CD14-positive monocyte (primary cell): ENCODE measurements at regions not wholly inside any gene's neighbourhood (a gene's known extent, or its start where the extent isn't known, plus 50 kb on each side); places are given as distances from the start of the nearest gene placed in this dataset.

Experiments used
- DNase-seq, 3 donors: peaks; one replicate each; pipeline ENCODE4 v3.0.0-alpha.2; 2011 to 2022
- H2AFZ ChIP-seq: 2 replicates; pipeline ENCODE4 v1.6.0; 2012; ENCODE audit warnings: mild to moderate bottlenecking, low read depth, low read length, inconsistent platforms; ENCODE audit not compliant: insufficient read depth, poor library complexity, severe bottlenecking
- H3K27ac ChIP-seq, 2 donors: 1 replicate in 1 of 2; 2 replicates in 1 of 2; pipeline ENCODE4 v1.5.1; 2012 to 2013; ENCODE audit warnings: low read length in 2 of 2, control low read depth in 1 of 2, inconsistent platforms in 1 of 2, low read depth in 1 of 2, mild to moderate bottlenecking in 1 of 2
- H3K27me3 ChIP-seq, 2 donors: one replicate each; pipeline versions ENCODE4 v1.6.0 to v1.6.1; 2011 to 2013; ENCODE audit warnings: low read length in 2 of 2; ENCODE audit not compliant: control insufficient read depth in 2 of 2, insufficient read depth in 2 of 2
- H3K36me3 ChIP-seq, 2 donors: replicated peaks in 1 of 2; 1 replicate in 1 of 2; 2 replicates in 1 of 2; pipeline versions ENCODE4 v1.5.1 to v1.6.1; 2012 to 2013; ENCODE audit warnings: low read length in 2 of 2, control low read depth in 1 of 2, inconsistent platforms in 1 of 2, mild to moderate bottlenecking in 1 of 2; ENCODE audit not compliant: insufficient read depth in 2 of 2, control insufficient read depth in 1 of 2
- H3K4me1 ChIP-seq, 2 donors: 1 replicate in 1 of 2; 2 replicates in 1 of 2; pipeline versions ENCODE4 v1.5.1 to v1.6.1; 2012 to 2013; ENCODE audit warnings: low read length in 2 of 2, control low read depth in 1 of 2, inconsistent platforms in 1 of 2, mild to moderate bottlenecking in 1 of 2, moderate library complexity in 1 of 2; ENCODE audit not compliant: insufficient read depth in 2 of 2, control insufficient read depth in 1 of 2
- H3K4me2 ChIP-seq: replicated peaks from 2 replicates; pipeline ENCODE3; 2012; ENCODE audit warnings: low read length, moderate library complexity, mild to moderate bottlenecking; ENCODE audit not compliant: poor library complexity, severe bottlenecking; ENCODE audit errors: extremely low read depth
- H3K4me3 ChIP-seq, 3 experiments: fragments of 200-600 bp in 1 of 3; sonication (generic) in 1 of 3; replicated peaks in 1 of 3; 1 replicate in 2 of 3; 2 replicates in 1 of 3; pipeline ENCODE4 v1.5.1; 2011 to 2013; ENCODE audit warnings: low read length in 3 of 3, mild to moderate bottlenecking in 3 of 3, control low read depth in 2 of 3, low read depth in 2 of 3, inconsistent platforms in 1 of 3, moderate library complexity in 1 of 3
- H3K79me2 ChIP-seq: 2 replicates; pipeline ENCODE4 v1.6.0; 2012; ENCODE audit warnings: mild to moderate bottlenecking, control low read depth, inconsistent platforms, low read length, moderate library complexity; ENCODE audit not compliant: insufficient read depth
- H3K9ac ChIP-seq: 2 replicates; pipeline ENCODE4 v1.6.0; 2017; ENCODE audit warnings: low read length, mild to moderate bottlenecking; ENCODE audit not compliant: insufficient read depth, poor library complexity, severe bottlenecking
- H3K9me3 ChIP-seq, 2 donors: replicated peaks in 1 of 2; 1 replicate in 1 of 2; 2 replicates in 1 of 2; pipeline versions ENCODE4 v1.5.1 to v1.6.1; 2012 to 2013; ENCODE audit warnings: low read length in 2 of 2, control low read depth in 1 of 2; ENCODE audit not compliant: control insufficient read depth in 1 of 2, insufficient read depth in 1 of 2
- H4K20me1 ChIP-seq: 2 replicates; pipeline ENCODE4 v1.6.0; 2012; ENCODE audit warnings: mild to moderate bottlenecking, low read length, control low read depth, moderate library complexity; ENCODE audit not compliant: insufficient read depth
- H3K27ac Mint-ChIP-seq, 7 donors: one replicate each; pipeline ENCODE4 v1.8.0; 2020; ENCODE audit warnings: mild to moderate bottlenecking in 7 of 7, mixed read lengths in 7 of 7, moderate library complexity in 6 of 7, inconsistent platforms in 2 of 7
- H3K27me3 Mint-ChIP-seq, 3 donors: one replicate each; pipeline ENCODE4 v1.8.0; 2021 to 2022; ENCODE audit warnings: low read depth in 3 of 3, mild to moderate bottlenecking in 3 of 3, mixed read lengths in 3 of 3, moderate library complexity in 3 of 3, inconsistent platforms in 1 of 3
- H3K36me3 Mint-ChIP-seq, 2 donors: one replicate each; pipeline ENCODE4 v1.8.0; 2020; ENCODE audit warnings: mixed read lengths in 2 of 2, inconsistent platforms in 1 of 2, mild to moderate bottlenecking in 1 of 2
- H3K4me1 Mint-ChIP-seq: one replicate; pipeline ENCODE4 v1.8.0; 2020; ENCODE audit warnings: mild to moderate bottlenecking, mixed read lengths
- H3K4me3 Mint-ChIP-seq, 2 donors: one replicate each; pipeline ENCODE4 v1.8.0; 2020; ENCODE audit warnings: mild to moderate bottlenecking in 2 of 2, mixed read lengths in 2 of 2, moderate library complexity in 1 of 2
- H3K9me3 Mint-ChIP-seq, 7 donors: one replicate each; pipeline ENCODE4 v1.8.0; 2020 to 2022; ENCODE audit warnings: mixed read lengths in 7 of 7, mild to moderate bottlenecking in 6 of 7, moderate library complexity in 6 of 7, inconsistent platforms in 2 of 7
- CTCF ChIP-seq: fragments of 200-600 bp; IDR thresholded peaks from one replicate; pipeline ENCODE4 v1.8.0; 2022; ENCODE audit warnings: antibody characterized with exemption, mild to moderate bottlenecking
- WGBS: methylation state at CpG from one replicate; pipeline ENCODE4 v1.1.5; 2013; ENCODE audit warnings: missing lambda C conversion rate; ENCODE audit not compliant: insufficient coverage; 5-methylcytosine and 5-hydroxymethylcytosine counted together
- intact Hi-C, 2 donors: fragments of 100-400 bp; cut with micrococcal nuclease; formaldehyde crosslinking; loops; one replicate each; pipeline versions ENCODE4 v1.15.0 to v1.15.1; 2023

- H3K36me3 Mint-ChIP-seq = no peaks in the 10 kb centered on the region
- no peak for DNase-seq
- intact Hi-C loops = no loop called here
- no peak overlapping the region for H3K27ac Mint-ChIP-seq
- Histone ChIP-seq H3K4me3 (no peak overlapping the region), H3K79me2 (no peaks in the 10 kb centered on the region), H2AFZ (no peak overlapping the region), H3K4me1 (no peaks in the 10 kb centered on the region), H3K36me3 (no peaks in the 10 kb centered on the region), H3K27me3 (no peaks in the 10 kb centered on the region), H4K20me1 (no peaks in the 10 kb centered on the region), H3K9me3 (no peaks in the 10 kb centered on the region), H3K27ac (no peak overlapping the region), H3K9ac (no peak overlapping the region), H3K4me2 (no peak overlapping the region)
- peaks cover 0 to 2% (median 0%) of the 10 kb centered on the region in 3 donors for H3K27me3 Mint-ChIP-seq
- WGBS = 90% methylated on average over 2 of the region's 10 CpGs
- H3K9me3 Mint-ChIP-seq = peaks cover 0 to 7% (median 3%) of the 10 kb centered on the region in 7 donors
- H3K4me3 Mint-ChIP-seq = no peak overlapping the region
- no peaks in the 10 kb centered on the region for H3K4me1 Mint-ChIP-seq
- TF ChIP-seq CTCF = no peak
These were observed 652.9 kb downstream of the PLA2G4A start for GRCh38 chr1:187481581-187482148.

- no peaks in the 10 kb centered on the region for H4K20me1 ChIP-seq
- Mint-ChIP-seq H3K4me3 (no peak overlapping the region), H3K27me3 (no peaks in the 10 kb centered on the region), H3K9me3 (peaks cover 0 to 6% (median 4%) of the 10 kb centered on the region in 7 donors), H3K27ac (no peak overlapping the region), H3K36me3 (no peaks in the 10 kb centered on the region), H3K4me1 (no peaks in the 10 kb centered on the region)
- no peak for TF ChIP-seq CTCF
- H3K79me2 ChIP-seq = no peaks in the 10 kb centered on the region
- WGBS = no CpG with 5 or more reads among the region's 3 CpGs
- no peak overlapping the region for H3K27ac ChIP-seq
- peaks cover 0 to 3% of the 10 kb centered on the region in 2 donors for H3K9me3 ChIP-seq
- H3K36me3 ChIP-seq = no peaks in the 10 kb centered on the region
- no peak for DNase-seq
- H3K27me3 ChIP-seq = no peaks in the 10 kb centered on the region
- H3K4me1 ChIP-seq = no peaks in the 10 kb centered on the region
- intact Hi-C loops = no loop called here
- no peak overlapping the region for H2AFZ ChIP-seq
- H3K4me2 ChIP-seq = no peak overlapping the region
- no peak overlapping the region for H3K9ac ChIP-seq
- no peak overlapping the region for H3K4me3 ChIP-seq
These were observed 661.5 kb downstream of the PLA2G4A start for GRCh38 chr1:187490266-187490665.
